GM12878 (cell line): ENCODE measurements at regions not wholly inside any gene's neighbourhood (a gene's known extent, or its start where the extent isn't known, plus 50 kb on each side); places are given as distances from the start of the nearest gene placed in this dataset.
"Not testable (repeated sequence)": the region's sequence is repeated elsewhere in the genome, so short reads cannot be mapped to it uniquely, and the experiment has no call there.

Experiments used
- BRCA1 ChIP-seq: IDR thresholded peaks from 2 replicates; pipeline ENCODE4 v1.6.1; 2011; ENCODE audit warnings: low read depth, low read length, improper control_type of control experiment
- CHD2 ChIP-seq: IDR thresholded peaks from 2 replicates; pipeline ENCODE4 v1.6.1; 2011; ENCODE audit warnings: low read depth, low read length, improper control_type of control experiment, borderline replicate concordance
- CTCF ChIP-seq, 3 experiments: IDR thresholded peaks in 2 of 3; conservative IDR thresholded peaks in 1 of 3; 2 replicates each; pipeline ENCODE4 v1.5.1; 2011; ENCODE audit warnings: low read depth in 3 of 3, low read length in 3 of 3, mild to moderate bottlenecking in 3 of 3, control low read depth in 2 of 3, moderate library complexity in 2 of 3, inconsistent platforms in 1 of 3, mixed read lengths in 1 of 3; ENCODE audit not compliant: control insufficient read depth in 2 of 3, insufficient read depth in 1 of 3; ENCODE audit errors: extremely low read depth in 1 of 3
- EP300 ChIP-seq, 2 experiments: fragments of 150-350 bp in 1 of 2; IDR thresholded peaks; 2 replicates each; pipeline ENCODE4 v1.6.1; 2011 to 2012; ENCODE audit warnings: low read depth in 2 of 2, low read length in 2 of 2, borderline replicate concordance in 1 of 2, improper control_type of control experiment in 1 of 2, inconsistent platforms in 1 of 2; ENCODE audit not compliant: control insufficient read depth in 1 of 2
- EZH2 ChIP-seq: IDR thresholded peaks from 2 replicates; pipeline ENCODE4 v1.6.1; 2012; ENCODE audit warnings: low read depth, mild to moderate bottlenecking, control low read depth, inconsistent platforms, low read length, borderline replicate concordance; ENCODE audit not compliant: control insufficient read depth
- GABPA ChIP-seq: IDR thresholded peaks from 2 replicates; pipeline ENCODE4 v1.6.1; 2014; ENCODE audit warnings: antibody characterized with exemption, low read depth, mild to moderate bottlenecking, inconsistent platforms
- MXI1 ChIP-seq: fragments of 150-350 bp; IDR thresholded peaks from 2 replicates; pipeline ENCODE4 v1.6.1; 2011; ENCODE audit warnings: low read depth, mild to moderate bottlenecking, inconsistent platforms, low read length, improper control_type of control experiment
- POLR2A ChIP-seq: IDR thresholded peaks from 2 replicates; pipeline ENCODE4 v1.6.1; 2011; ENCODE audit warnings: low read depth, mild to moderate bottlenecking, low read length
- RAD21 ChIP-seq: IDR thresholded peaks from 2 replicates; pipeline ENCODE4 v1.6.1; 2011; ENCODE audit warnings: mild to moderate bottlenecking, low read depth, low read length, moderate library complexity; ENCODE audit not compliant: insufficient read depth
- RFX5 ChIP-seq: IDR thresholded peaks from 2 replicates; pipeline ENCODE4 v1.6.1; 2011; ENCODE audit warnings: low read depth, low read length, improper control_type of control experiment
- TAF1 ChIP-seq: IDR thresholded peaks from 2 replicates; pipeline ENCODE4 v1.6.1; 2011; ENCODE audit warnings: mild to moderate bottlenecking, low read depth, low read length, borderline replicate concordance
- ZNF24 ChIP-seq: fragments of 450-650 bp; IDR thresholded peaks from 2 replicates; pipeline ENCODE4 v1.6.1; 2017; ENCODE audit warnings: antibody characterized with exemption, mild to moderate bottlenecking
- TF ChIP-seq, protein P1 (sequence below): IDR thresholded peaks from 2 replicates; pipeline ENCODE4 v1.6.1; 2012; ENCODE audit warnings: low read depth, low read length, improper control_type of control experiment

DNA sequence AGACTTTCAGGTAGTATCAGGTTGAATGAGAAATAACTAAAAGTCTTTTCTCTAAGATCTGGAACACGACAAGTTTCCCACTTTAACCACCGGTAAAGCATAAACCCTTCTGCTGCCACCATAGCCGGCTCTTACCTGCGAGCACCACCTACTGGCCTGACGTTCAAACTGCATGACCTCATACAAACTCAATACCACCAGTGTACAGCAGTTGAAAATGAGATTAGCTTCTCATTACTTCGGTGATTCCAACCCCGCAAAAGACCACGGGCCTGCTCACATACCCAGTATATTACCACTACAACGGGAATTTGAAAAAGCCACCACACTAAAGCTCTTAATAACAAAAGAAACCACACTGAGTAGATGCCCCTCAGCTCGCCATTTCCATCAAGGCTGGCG, 1238.6 kb downstream of the TMEM121 start:
- not testable (repeated sequence) for TF ChIP-seq TAF1; MXI1; EP300 (IDR thresholded peaks at IDR 0.05; ENCODE audit: borderline replicate concordance in 1 of 2, control insufficient read depth in 1 of 2, low read depth in 2 of 2, low read length in 2 of 2); GABPA; RFX5; CHD2; POLR2A; ZNF24; BRCA1; EZH2
- TF ChIP-seq CTCF (IDR thresholded peaks at IDR 0.05 in 2 of 3, conservative IDR thresholded peaks at IDR 0.05 in 1 of 3; ENCODE audit: control insufficient read depth in 2 of 3, extremely low read depth in 1 of 3, insufficient read depth in 1 of 3, low read depth in 3 of 3, low read length in 3 of 3): peak in 1 of 3 experiments; percentile 56; a peak in 2 of 6 replicates
- TF ChIP-seq, protein P1, sequence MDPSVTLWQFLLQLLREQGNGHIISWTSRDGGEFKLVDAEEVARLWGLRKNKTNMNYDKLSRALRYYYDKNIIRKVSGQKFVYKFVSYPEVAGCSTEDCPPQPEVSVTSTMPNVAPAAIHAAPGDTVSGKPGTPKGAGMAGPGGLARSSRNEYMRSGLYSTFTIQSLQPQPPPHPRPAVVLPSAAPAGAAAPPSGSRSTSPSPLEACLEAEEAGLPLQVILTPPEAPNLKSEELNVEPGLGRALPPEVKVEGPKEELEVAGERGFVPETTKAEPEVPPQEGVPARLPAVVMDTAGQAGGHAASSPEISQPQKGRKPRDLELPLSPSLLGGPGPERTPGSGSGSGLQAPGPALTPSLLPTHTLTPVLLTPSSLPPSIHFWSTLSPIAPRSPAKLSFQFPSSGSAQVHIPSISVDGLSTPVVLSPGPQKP: not testable (repeated sequence)
- 0 out of 2 replicates have a peak, but pooled peaks have one; percentile 4 for TF ChIP-seq RAD21
